GM21619 (cell line): ENCODE measurements at regions not wholly inside any gene's neighbourhood (a gene's known extent, or its start where the extent isn't known, plus 50 kb on each side); places are given as distances from the start of the nearest gene placed in this dataset.
"Not testable (repeated sequence)": the region's sequence is repeated elsewhere in the genome, so short reads cannot be mapped to it uniquely, and the experiment has no call there.

ENCODE experiments used
- ATAC-seq: cut with Tn5 transposase; IDR thresholded peaks from one replicate; pipeline ENCODE4 v1.9.1; 2021; ENCODE audit not compliant: unreplicated experiment

DNA sequence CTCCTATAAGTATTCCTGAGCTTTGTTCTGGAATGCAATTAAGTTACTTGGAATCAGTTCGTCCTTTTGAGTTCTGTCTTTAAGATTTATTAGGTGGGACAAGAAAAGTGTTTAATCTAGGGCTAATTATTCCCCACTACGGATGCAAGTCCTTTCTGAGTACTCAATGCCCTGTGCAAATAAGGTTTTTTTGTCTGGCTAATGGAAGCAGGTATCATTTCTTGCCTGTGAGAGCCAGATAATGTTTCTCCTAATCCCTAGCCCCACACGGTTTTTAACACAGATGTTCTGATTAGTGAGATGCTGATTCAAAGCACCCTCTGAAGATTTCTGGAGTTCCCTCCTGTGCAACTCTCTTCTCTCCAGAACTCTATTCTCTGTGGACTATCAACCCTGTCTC is 296.6 kb upstream of the PRICKLE1 start:
- ATAC-seq: no peak

DNA sequence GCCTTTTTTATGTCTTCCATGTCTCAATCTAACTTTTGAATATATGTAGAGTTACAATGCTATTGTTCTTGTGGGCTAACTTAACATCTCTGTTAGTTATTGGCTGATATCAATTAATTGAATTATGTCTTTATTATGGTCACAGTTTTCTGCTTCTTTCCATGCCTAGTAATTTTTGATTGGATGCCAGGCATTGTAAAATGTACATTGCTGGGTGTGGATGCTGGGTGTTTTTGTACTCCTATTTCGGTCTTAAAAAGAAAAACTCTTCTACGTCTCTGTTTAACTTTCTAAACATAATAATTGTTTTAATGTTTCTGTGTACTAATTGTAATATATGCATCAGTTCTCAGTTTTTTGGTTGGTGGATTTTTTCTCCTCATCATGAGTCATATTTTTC is 296.1 kb upstream of the PRICKLE1 start:
- no peak for ATAC-seq

DNA sequence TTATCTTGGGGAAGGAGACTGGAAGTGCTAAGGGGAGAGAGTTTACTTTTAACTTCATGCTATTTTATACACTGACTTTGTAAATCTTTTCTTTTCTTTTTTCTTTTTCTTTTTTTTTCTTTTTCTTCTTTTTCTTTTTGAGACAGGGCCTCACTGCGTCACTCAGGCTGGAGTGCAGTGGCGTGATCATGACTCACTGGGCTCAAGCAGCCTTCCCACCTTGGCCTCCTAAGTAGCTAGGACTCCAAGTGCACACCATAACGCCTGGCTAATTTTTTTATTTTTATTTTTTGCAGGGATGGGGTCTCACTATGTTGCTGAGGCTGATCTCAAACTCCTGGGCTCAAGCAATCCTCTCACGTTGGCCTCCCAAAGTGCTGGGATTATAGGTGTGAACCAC is 294.6 kb upstream of the PRICKLE1 start:
- no peak for ATAC-seq

DNA sequence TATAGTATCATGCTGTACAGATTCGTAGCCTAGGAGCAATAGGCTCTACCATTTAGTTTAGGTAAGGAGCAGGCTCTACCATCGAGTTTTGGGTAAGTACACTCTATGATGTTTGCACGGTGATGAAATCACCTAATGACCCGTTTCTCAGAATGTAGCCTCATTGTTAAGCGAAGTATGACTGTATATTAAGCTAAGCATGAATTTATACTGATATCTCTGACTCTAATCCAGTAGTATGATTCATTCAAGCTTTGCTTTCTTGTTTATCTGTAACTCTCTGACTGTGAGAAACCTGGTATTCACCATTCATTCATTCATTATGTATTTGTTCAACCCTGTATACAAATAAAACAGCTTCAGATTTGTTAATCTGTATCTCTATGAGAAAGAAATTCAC is 283.9 kb upstream of the PRICKLE1 start:
- no peak for ATAC-seq

DNA sequence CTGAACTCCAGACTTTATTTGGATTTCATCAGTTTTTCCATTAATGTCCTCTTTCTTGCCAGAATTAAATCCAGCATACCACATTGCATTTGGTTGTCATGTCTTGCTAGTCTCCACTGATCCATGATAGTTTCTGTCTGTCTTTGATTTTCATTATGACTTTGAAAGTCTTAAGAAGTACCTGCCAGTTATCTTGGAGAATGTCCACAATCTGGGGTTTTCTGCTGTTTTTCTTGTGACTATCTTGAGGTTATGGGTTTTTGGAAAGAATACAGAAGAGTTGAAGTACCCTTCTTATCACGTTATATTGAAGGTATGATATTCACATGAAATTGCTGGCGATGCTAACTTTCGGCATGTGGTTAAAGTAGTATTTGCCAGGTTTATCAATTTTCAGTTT is 282.3 kb upstream of the PRICKLE1 start:
- ATAC-seq: no peak

DNA sequence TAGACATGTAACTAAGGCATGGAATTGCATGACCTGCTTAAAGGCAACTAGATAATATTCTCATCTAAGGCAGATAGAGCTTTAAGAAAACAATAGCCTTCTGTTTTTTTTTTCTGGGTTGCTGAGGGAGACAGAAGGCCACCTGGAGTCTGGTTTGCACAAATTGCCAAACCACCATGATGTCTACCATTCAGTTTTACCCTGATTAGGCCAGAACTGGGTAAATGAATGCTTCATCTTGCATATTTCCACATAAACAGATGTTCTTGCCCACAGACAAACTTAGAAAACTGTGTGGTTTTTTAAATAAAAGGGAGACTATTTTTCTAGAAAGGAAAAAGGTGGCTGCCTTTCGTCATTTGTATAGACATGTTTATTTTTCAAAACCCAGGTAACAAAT is 278.7 kb upstream of the PRICKLE1 start:
- ATAC-seq: no peak

DNA sequence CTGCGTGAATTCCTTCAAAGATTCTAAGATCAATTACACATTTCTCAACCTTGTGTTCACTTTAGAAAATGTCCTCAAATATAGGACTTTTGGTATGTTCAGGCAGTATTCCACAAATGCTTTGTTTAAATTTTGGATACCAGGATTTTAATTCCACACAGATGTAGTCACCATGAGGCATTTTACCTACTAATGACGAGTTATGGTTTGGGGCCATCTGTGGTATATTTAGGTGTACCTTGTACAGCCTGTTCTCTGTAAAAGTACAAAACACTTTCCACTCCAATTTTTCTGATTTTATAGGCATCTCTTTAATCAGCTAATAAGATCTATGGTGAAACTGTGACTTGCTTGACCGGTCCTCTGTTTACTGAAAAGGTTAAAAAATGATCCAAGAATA is 275.7 kb upstream of the PRICKLE1 start:
- ATAC-seq: no peak

DNA sequence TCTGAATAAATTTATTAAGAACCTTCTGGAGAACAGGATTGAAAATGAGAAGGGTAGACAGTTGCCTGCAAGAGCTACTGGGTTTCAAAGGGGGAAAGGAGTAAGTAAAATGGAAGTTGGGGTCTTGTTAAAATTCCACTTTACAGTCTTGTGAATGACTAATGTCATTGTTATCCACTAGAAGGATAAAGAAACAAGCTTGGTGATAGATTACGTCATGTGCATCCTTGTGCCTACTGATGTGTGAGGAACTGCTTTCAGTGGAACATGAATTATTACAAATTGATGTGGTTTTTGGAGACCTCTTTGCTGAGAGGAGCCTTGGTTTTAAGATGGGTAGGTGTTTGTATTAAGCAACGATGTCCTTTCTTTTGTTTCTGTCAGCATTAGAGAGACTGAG is 272.5 kb upstream of the PRICKLE1 start:
- no peak for ATAC-seq

DNA sequence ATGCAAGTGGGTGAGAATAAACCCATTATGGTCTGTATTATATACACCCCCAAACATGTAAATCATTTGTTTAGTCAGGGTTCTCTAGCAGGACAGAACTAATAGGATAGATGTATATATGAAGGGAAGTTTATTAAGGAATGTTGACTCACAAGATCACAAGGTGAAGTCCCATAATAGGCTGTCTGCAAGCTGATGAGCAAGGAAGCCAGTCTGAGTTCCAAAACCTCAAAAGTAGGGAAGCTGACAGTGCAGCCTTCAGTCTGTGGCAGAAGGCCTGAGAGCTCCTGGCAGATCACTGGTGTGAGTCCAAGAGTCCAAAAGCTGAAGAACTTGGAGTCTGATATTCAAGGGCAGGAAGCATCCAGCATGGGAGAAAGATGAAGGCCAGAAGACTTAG is 270.8 kb upstream of the PRICKLE1 start:
- not testable (repeated sequence) for ATAC-seq

DNA sequence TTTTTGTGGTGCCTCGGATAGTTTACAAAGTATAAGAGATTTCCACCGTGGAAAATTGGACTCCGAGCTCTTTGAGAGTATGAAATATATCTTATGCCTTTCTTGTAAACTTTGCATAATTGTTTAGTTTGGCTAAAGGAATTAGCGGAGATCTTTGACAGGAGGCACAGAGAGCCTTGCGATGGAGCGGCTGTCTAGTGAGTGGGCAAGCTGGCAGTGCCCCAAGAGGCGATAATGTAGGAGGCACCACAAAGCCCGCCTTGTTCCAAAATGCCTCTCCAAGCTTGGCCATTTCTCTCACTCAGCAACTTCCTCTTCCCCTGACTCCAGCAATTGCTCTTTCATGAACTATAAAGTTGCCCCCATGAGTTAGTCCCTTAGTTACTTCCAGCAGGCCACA is 270.1 kb upstream of the PRICKLE1 start:
- ATAC-seq: no peak

DNA sequence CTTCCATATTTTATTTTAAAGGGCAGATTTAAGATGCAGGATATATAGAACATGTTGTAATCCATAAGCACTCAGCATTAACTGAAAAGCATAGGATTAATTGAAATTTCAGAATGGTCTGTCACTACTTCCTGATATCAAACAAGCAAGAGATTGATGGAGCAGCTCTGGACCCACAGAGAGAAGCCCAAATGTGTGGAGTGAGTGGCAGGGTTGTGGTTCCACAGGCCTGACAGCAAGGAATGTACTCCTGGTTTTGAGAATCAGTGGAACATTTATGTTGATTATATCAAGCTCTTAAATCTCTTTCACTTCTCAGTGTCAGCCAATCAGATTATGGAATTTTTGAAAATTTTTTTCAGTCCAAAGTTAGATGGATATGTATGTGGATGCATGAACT is 267.6 kb upstream of the PRICKLE1 start:
- no peak for ATAC-seq

DNA sequence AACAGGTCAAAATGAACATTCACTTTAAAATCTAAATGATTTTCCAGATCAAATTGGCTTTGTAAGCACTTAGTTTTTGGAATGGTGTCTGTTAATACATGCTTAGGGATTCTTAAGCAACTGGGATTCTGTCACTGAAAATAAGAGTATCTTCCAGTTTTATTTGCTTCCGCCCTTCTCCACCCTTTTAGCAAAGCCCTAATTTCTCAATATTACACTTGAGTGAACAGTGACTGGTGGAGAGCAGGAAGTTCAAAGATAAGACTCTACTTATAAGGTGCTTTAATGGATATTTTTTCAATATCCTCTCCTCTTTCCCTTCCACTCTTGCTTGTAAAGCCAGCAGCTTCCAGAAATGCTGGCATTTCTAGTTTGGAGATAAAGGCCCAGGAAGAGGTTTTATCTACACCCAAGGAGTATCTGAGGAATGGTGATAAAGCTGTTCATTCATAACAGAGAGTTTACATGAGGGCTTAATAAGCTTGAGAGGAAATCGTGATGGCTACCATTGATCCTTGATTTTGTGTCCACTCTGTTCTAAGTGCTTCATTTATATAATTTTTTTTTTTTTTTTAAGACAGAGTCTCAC is 265.9 kb upstream of the PRICKLE1 start:
- ATAC-seq: no peak

DNA sequence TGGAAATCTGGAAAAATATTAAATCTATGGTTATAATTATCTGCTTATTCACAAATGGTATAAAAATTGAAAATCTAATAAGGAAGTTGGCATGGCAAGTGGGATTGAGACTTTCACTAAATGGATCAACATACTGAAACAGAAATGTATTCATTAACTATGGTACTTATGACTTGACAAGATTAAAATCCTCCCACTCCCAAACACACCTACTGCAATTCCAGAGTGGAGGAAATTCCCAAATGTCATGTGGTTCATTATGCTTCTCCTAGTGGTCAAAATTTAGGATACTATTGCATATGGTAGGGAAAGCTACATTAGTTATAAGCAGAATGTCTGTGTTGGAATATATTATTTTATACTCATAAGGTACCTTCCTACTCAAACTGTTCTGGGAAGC is 265.3 kb upstream of the PRICKLE1 start:
- no peak for ATAC-seq

DNA sequence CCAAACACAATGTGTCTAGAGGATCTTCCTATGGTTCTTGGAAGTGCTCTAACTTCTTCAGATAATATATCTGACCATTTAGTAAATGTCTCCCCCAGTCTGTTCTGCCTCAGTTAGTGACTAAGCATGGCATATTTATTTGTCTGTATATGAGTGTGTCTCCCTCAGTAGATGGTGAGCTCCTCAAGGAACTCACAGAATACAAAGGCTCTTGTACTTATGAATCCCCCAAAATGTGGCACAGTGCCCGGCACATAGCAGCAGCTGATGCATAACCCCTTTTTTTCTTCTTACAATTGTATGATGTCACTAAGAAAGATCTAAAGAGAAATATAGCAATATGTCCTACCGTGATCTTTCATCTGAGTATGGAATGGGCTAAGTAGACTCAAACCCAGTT is 264.7 kb upstream of the PRICKLE1 start:
- no peak for ATAC-seq

DNA sequence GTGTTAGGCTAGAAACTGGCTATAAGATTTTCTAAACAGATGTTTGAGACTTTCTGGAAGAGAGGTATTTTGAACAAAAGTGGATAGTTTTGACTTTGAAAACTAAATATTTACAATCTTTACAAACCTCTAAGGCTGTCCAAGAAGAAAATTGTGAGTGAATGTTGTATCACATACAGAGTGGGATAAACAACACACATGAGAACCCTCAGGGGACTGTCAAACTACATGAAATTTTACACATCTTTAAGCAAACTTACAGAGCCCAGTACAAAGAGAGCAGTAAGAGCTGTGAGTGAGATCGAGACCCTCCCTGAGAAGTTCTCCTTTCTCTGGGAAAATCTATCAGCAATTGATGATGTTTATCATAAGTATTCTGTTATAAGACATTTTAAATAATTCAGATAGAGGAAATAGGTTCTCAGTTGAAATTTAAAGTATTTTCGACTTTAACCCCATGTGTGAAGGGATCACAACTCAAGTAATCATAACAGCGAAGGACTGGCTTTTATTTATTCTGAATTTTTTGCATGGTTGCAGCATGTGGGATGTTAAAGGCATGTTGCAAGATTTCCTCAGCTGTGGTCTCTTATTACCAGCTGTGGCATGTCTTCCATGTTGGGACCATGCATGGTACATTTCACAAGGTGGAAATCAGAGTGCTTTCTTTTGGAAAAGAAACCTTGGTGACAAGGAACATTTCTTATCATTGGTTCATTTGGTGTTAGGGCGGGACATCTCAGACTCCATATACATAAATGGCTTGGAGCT is 264.0 kb upstream of the PRICKLE1 start:
- ATAC-seq: no peak

DNA sequence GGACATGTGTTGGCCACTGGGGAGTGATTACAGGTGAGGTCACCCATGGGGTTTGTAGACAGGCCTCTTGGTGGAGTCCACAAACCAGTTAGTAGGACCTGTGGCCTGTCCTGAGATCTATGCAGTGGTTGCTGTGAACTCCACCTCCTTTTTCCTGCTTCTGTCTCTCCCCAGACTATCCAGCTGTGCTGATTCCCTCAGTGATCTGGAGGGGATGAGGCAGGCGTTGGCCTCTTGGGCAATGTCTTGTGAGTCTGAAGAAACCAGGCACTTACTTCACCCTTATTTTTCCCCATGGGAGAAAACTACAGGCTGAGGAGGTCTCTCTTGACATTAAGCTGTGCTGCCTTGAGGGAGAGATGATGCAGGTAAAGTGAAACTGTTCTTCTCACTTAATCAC is 257.2 kb upstream of the PRICKLE1 start:
- no peak for ATAC-seq

DNA sequence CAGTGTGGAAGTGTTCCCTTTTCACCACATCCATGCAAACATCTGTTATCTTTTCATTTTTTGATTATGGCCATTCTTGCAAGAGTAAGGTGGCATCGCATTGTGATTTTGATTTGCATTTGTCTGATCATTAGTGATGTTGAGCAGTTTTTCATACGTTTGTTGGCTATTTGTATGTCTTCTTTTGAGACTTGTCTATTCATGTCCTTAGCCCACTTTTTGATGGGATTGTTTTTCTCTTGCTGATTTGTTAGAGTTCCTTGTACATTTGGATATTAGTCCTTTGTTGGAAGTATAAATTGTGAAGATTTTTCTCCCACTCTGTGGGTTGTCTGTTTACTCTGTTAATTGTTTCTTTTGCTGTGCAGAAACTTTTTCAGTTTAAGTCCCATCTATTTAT is 244.5 kb upstream of the PRICKLE1 start:
- ATAC-seq: no peak

DNA sequence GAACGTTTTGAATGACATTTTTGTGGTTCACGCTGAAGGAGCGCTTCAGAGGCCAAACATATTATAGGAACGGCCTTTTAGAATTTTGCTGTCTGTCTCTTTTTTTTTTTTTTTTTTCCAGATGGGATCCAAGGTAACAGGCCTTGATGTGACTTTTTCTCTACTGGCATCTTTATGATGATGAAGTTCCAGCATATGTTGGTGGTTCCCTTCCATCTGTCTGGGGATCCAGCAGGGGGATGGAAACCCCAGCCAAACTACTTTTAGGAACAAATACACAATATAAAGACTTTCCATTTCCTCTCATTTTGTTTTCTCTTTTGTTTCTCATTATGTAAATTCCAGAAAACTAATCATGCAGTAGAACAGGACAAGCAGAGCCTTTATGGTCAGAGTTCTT is 239.3 kb upstream of the PRICKLE1 start:
- no peak for ATAC-seq

DNA sequence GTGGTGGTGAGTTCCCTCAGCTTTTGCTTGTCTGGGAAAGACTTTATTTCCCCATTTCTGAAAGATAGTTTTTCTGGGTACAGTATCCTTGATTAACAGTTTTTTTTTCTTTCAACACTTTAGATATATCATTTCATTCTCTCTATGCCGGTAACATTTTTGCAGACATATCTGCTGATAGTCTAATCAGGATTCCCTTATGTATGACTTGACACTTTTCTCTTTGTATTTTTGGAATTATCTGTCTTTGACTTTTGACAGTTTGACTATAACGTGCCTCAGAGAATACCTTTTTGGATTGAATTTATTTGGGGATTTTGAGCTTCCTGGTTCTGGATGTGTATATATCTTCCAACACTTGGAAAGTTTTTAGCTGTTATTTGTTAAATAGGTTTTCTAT is 234.8 kb upstream of the PRICKLE1 start:
- no peak for ATAC-seq

DNA sequence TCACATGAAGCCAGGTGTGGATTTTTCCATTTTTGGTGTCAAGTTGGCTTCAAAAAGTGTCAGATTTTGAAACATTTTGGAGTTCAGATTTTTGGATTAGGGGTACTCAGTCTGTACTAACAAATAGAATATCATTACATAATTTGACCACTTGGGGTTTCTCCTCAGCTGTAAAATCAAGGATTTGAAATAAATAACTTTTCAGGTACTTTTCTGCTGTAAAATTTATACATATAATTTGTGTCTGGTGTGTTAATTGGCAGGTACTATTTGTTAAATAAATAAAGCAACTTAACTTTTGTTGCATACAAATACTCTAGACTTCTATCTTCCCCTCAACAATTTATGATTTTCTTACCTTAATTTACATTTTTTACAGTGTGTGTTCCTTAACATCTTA is 234.1 kb upstream of the PRICKLE1 start:
- no peak for ATAC-seq

DNA sequence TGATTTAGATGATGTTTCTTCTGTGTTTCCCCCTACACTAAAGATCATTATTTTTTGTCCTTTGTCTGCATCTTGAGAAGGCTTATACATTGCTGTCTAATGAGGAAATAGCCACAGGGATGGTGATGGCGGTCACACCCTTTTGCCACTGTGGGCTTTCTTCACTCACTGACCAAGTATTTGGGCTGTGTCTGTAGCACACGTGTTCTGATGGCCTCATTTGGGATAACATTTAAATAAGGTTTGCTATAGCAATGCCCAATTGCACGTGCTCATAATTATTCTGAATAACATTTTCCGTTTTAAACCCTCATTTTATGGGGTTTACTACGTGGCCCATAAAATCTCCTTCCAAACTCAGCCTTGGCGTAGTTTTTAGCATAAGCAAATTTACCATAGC is 230.3 kb upstream of the PRICKLE1 start:
- no peak for ATAC-seq

DNA sequence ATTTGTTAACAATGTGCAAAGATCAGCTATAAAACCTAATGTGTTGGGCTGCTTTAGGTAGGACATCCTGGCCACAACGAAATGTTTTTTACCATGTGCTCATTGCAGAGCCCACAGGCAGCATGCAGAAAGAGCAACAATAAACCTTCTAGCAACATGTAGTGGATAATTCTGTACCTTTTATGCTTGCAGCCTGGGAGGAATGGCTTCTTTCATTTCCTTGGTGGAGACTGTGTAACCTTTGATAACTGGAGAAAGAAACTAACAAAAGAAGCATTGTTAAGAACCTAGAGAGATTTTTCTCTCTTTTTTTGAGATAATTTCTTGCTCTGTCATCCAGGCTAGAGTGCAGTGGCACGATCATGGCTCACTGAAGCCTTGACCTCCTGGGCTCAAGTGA is 225.5 kb upstream of the PRICKLE1 start:
- no peak for ATAC-seq

DNA sequence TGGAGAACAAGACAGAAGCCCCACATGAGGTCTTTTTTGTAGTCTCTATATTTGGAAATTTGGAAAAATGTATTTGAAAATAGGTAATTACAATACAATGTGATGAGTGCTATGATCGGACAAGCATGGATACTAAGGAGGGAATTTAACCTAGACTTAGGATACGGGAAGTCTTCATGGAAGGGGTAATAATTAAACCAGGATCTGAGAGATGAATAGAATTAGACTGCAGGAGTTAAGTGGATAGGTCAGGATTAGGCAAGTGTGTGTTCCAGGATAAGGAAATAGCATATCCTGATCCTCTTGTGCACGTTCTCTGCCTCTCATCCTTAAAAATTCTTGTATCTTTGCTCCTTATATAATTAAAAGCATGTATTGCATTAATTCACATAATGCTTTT is 223.3 kb upstream of the PRICKLE1 start:
- ATAC-seq: no peak
